Activated CD8-positive, alpha-beta T cell treated with anti-CD3 and anti-CD28 coated beads, Interleukin-2, amount 10 ng/mL, durations not matched to agents 7 days and 5 days (primary cell): ENCODE measurements at regions not wholly inside any gene's neighbourhood (a gene's known extent, or its start where the extent isn't known, plus 50 kb on each side); places are given as distances from the start of the nearest gene placed in this dataset.

Experiments used
- ATAC-seq: fragments of 150-1000 bp; cut with Tn5 transposase; one replicate; pipeline ENCODE4 v1.10.0; 2021; ENCODE audit warnings: moderate library complexity
- CTCF ChIA-PET: fragments of 350-600 bp; sonication (Branson Sonifier 250); formaldehyde crosslinking; loops from one replicate; lab custom pipeline; 2021; ENCODE audit warnings: antibody characterized with exemption; lab: Charles Lee
- POLR2A ChIA-PET: fragments of 350-600 bp; sonication (Branson Sonifier 250); formaldehyde crosslinking; loops from one replicate; lab custom pipeline; 2021; ENCODE audit warnings: antibody characterized with exemption; lab: Charles Lee
- DNase-seq: peaks from one replicate; pipeline ENCODE4 v3.0.0-alpha.2; 2020
- H3K27ac Mint-ChIP-seq: one replicate; pipeline ENCODE4 v1.8.0; 2021; ENCODE audit warnings: mild to moderate bottlenecking, mixed read lengths
- H3K27me3 Mint-ChIP-seq: one replicate; pipeline ENCODE4 v1.8.0; 2021; ENCODE audit warnings: low read depth, mixed read lengths
- H3K36me3 Mint-ChIP-seq: one replicate; pipeline ENCODE4 v1.8.0; 2021; ENCODE audit warnings: low read depth, mixed read lengths
- H3K4me1 Mint-ChIP-seq: one replicate; pipeline ENCODE4 v1.8.0; 2021; ENCODE audit warnings: low read depth, mixed read lengths
- H3K4me3 Mint-ChIP-seq: one replicate; pipeline ENCODE4 v1.8.0; 2021; ENCODE audit warnings: mild to moderate bottlenecking, mixed read lengths
- H3K9me3 Mint-ChIP-seq: one replicate; pipeline ENCODE4 v1.8.0; 2022; ENCODE audit warnings: mixed read lengths; ENCODE audit not compliant: insufficient read depth

GRCh38 chr16:85991425-85991824, 92.5 kb downstream of the IRF8 start:
- Mint-ChIP-seq H3K27ac (no peak overlapping the region), H3K4me1 (peaks cover 52% of the 10 kb centered on the region), H3K27me3 (no peaks in the 10 kb centered on the region), H3K9me3 (no peaks in the 10 kb centered on the region), H3K4me3 (no peak overlapping the region), H3K36me3 (no peaks in the 10 kb centered on the region)
- ChIA-PET POLR2A (no interaction called here), CTCF (interaction anchor here (1.1 to 15.3 kb wide), 3 partner anchors 11 to 170 kb away, joined by 3 to 385 read pairs (median 5); no protein-coding TSS in a partner anchor)
- DNase-seq (no peak), ATAC-seq (no peak)

GRCh38 chr16:85991856-85992255, 92.9 kb downstream of the IRF8 start:
- H3K4me1 Mint-ChIP-seq, result peaks cover 51% of the 10 kb centered on the region
- H3K27me3 Mint-ChIP-seq, result no peaks in the 10 kb centered on the region
- no peak for DNase-seq
- ChIA-PET POLR2A (no interaction called here), CTCF (interaction anchor here (1.1 to 15.3 kb wide), 3 partner anchors 10 to 171 kb away, joined by 3 to 385 read pairs (median 5); no protein-coding TSS in a partner anchor)
- H3K27ac Mint-ChIP-seq, result no peak overlapping the region
- no peaks in the 10 kb centered on the region for H3K9me3 Mint-ChIP-seq
- no peak for ATAC-seq
- no peaks in the 10 kb centered on the region for H3K36me3 Mint-ChIP-seq
- no peak overlapping the region for H3K4me3 Mint-ChIP-seq

- no peak overlapping the region for H3K27ac Mint-ChIP-seq
- peaks cover 49% of the 10 kb centered on the region for H3K4me1 Mint-ChIP-seq
- CTCF ChIA-PET, result interaction anchor here (1.1 to 15.3 kb wide), 3 partner anchors 10 to 171 kb away, joined by 3 to 385 read pairs (median 5); no protein-coding TSS in a partner anchor
- no peak overlapping the region for H3K4me3 Mint-ChIP-seq
- POLR2A ChIA-PET, result no interaction called here
- no peaks in the 10 kb centered on the region for H3K9me3 Mint-ChIP-seq
- H3K27me3 Mint-ChIP-seq, result no peaks in the 10 kb centered on the region
- DNase-seq (no peak), ATAC-seq (no peak)
- no peaks in the 10 kb centered on the region for H3K36me3 Mint-ChIP-seq
Observed at GRCh38 chr16:85992359-85992758, 93.4 kb downstream of the IRF8 start.

DNA sequence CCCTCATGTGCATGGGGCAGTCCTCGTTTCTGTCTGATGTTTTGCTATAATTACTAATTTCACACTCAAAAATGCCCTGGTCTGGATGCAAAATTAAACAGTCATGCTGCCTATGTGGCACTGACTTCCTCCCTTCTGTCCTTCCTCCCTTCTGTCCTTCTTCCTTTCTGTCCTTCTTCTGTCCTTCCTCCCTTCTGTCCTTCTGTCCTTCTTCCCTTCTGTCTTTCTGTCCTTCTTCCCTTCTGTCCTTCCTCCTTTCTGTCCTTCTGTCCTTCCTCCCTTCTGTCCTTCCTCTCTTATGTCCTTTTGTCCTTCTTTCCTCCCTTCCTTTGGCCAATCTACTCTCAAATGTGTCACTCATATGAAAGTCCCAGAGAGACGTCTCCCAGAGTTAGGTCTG, 93.8 kb downstream of the IRF8 start:
- ATAC-seq (no peak), DNase-seq (no peak)
- H3K27me3 Mint-ChIP-seq, result no peaks in the 10 kb centered on the region
- ChIA-PET POLR2A (no interaction called here), CTCF (interaction anchor here (1.1 to 15.3 kb wide), 3 partner anchors 9 to 172 kb away, joined by 3 to 385 read pairs (median 5); no protein-coding TSS in a partner anchor)
- no peaks in the 10 kb centered on the region for H3K36me3 Mint-ChIP-seq
- no peak overlapping the region for H3K27ac Mint-ChIP-seq
- no peak overlapping the region for H3K4me3 Mint-ChIP-seq
- H3K4me1 Mint-ChIP-seq, result peaks cover 46% of the 10 kb centered on the region
- H3K9me3 Mint-ChIP-seq, result no peaks in the 10 kb centered on the region

- ChIA-PET POLR2A (no interaction called here), CTCF (interaction anchor here (0.6 to 15.3 kb wide), 7 partner anchors 7 to 174 kb away, joined by 3 to 385 read pairs (median 3); partner anchors contain the start of gene IRF8)
- no peaks in the 10 kb centered on the region for H3K27me3 Mint-ChIP-seq
- H3K4me3 Mint-ChIP-seq, result no peak overlapping the region
- no peak overlapping the region for H3K27ac Mint-ChIP-seq
- no peak for ATAC-seq
- H3K4me1 Mint-ChIP-seq, result peaks cover 39% of the 10 kb centered on the region
- no peaks in the 10 kb centered on the region for H3K36me3 Mint-ChIP-seq
- no peak for DNase-seq
- no peaks in the 10 kb centered on the region for H3K9me3 Mint-ChIP-seq
Observed at GRCh38 chr16:85994492-85995490, 95.8 kb downstream of the IRF8 start.

- no peaks in the 10 kb centered on the region for H3K27me3 Mint-ChIP-seq
- H3K4me3 Mint-ChIP-seq, result peak overlapping the region; percentile 50
- H3K4me1 Mint-ChIP-seq, result peaks cover 38% of the 10 kb centered on the region
- POLR2A ChIA-PET, result no interaction called here
- ATAC-seq (peak; percentile 31), DNase-seq (peak; percentile 31)
- no peaks in the 10 kb centered on the region for H3K9me3 Mint-ChIP-seq
- no peaks in the 10 kb centered on the region for H3K36me3 Mint-ChIP-seq
- peak overlapping the region; percentile 70 for H3K27ac Mint-ChIP-seq
- CTCF ChIA-PET, result interaction anchor here (1.0 to 15.3 kb wide), 6 partner anchors 8 to 175 kb away, joined by 3 to 385 read pairs (median 4); partner anchors contain the start of gene IRF8
Observed at GRCh38 chr16:85995541-85996423, 96.8 kb downstream of the IRF8 start.

DNA sequence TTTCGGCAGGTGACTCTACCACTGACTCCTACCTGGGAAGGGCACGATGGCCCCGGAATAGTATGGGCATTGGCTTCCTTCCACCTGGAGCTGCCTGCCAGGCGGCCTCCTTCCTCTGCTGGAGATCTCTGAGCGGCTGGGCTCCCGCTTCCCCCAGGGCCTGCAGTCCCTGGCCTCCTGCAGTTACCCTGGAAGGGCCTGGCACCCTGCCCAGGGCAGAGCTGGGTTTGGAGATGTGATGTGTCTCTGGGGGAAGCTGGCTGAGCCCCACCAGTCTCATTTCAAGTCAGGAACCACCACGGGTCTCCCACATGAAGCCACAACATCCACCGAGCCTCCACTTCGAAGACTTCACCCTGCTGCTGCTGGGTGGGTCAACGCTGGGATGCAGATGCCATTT, 97.9 kb downstream of the IRF8 start:
- POLR2A ChIA-PET, result no interaction called here

DNA sequence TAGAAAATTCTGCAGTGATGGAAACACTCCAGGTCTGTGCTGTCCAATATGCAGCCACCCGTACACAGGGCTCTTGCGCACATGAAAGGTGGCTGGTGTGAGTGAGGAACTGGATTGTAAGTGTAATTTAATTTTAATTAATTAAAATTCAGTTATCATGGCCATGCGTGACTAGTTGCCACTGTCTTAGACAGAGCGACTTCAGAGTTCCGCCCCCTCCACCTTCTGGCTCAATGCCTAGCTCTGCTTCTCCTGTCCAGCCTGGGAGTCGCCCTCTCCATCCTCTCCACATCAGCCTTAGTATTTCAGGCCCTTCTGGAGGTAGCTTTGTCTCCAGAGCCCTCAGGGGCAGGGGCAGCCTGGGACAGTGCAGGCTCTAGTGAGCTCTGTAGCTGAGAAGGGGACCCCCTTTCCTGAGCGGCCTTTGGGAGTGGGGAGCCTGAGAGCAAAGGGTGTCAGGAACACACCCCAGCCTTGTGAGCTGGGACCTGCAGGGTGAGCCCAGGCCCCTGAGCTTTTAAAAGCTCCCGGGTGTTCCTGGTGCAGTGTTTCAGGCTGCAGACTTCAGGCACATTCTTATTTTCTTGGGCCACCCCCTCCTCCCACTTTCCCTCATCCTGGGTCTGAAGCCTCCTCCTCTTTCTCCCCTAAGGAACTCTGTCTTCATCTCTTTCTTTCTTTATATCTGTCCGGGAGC, 99.4 kb downstream of the IRF8 start:
- DNase-seq (no peak), ATAC-seq (no peak)
- H3K27ac Mint-ChIP-seq, result peak overlapping the region; percentile 15
- H3K9me3 Mint-ChIP-seq, result no peaks in the 10 kb centered on the region
- POLR2A ChIA-PET, result no interaction called here
- CTCF ChIA-PET, result interaction anchor here (0.8 to 15.3 kb wide), 4 partner anchors 9 to 177 kb away, joined by 4 to 385 read pairs (median 16); no protein-coding TSS in a partner anchor
- H3K36me3 Mint-ChIP-seq, result no peaks in the 10 kb centered on the region
- no peaks in the 10 kb centered on the region for H3K27me3 Mint-ChIP-seq
- peaks cover 34% of the 10 kb centered on the region for H3K4me1 Mint-ChIP-seq
- no peak overlapping the region for H3K4me3 Mint-ChIP-seq

More for the DNA sequence above, 97.9 kb downstream of the IRF8 start:
- CTCF ChIA-PET, result interaction anchor here (1.6 to 15.3 kb wide), 3 partner anchors 9 to 176 kb away, joined by 3 to 385 read pairs (median 27); no protein-coding TSS in a partner anchor
- H3K27ac Mint-ChIP-seq, result no peak overlapping the region
- ATAC-seq, result no peak
- no peaks in the 10 kb centered on the region for H3K36me3 Mint-ChIP-seq
- no peak for DNase-seq
- no peak overlapping the region for H3K4me3 Mint-ChIP-seq
- H3K9me3 Mint-ChIP-seq, result no peaks in the 10 kb centered on the region
- no peaks in the 10 kb centered on the region for H3K27me3 Mint-ChIP-seq
- H3K4me1 Mint-ChIP-seq, result peaks cover 38% of the 10 kb centered on the region

- Mint-ChIP-seq H3K27me3 (no peaks in the 10 kb centered on the region), H3K9me3 (no peaks in the 10 kb centered on the region), H3K36me3 (no peaks in the 10 kb centered on the region), H3K27ac (peak overlapping the region; percentile 15), H3K4me3 (no peak overlapping the region), H3K4me1 (peaks cover 34% of the 10 kb centered on the region)
- no peak for DNase-seq
- ChIA-PET CTCF (interaction anchor here (0.8 to 15.3 kb wide), 5 partner anchors 9 to 178 kb away, joined by 4 to 385 read pairs (median 5); no protein-coding TSS in a partner anchor), POLR2A (no interaction called here)
- ATAC-seq, result peak; percentile 49
Observed at GRCh38 chr16:85998868-85999729, 100.1 kb downstream of the IRF8 start.

DNA sequence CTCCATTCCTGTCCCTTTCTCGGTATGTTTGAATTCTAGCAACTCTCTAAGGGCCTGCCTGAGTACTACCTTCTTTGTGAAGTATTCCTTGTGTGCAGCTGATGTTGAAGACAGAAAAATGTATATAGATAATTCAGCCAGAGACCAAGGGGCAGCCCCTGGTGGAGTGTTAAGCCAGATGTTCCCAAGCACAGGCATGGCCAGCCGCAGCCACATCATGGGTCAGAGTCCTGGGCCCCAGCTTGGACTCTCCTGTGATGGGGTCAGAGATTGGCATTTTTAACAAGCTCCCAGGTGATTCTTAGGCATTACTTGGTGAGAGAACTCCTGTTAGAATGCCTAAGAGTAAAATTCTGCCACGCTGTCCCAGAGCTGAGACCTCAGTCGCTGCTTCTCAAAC, 100.8 kb downstream of the IRF8 start:
- Mint-ChIP-seq H3K36me3 (no peaks in the 10 kb centered on the region), H3K27me3 (no peaks in the 10 kb centered on the region), H3K4me3 (no peak overlapping the region), H3K27ac (no peak overlapping the region), H3K4me1 (peaks cover 34% of the 10 kb centered on the region), H3K9me3 (no peaks in the 10 kb centered on the region)
- ChIA-PET POLR2A (no interaction called here), CTCF (interaction anchor here (0.6 to 15.3 kb wide), 4 partner anchors 12 to 179 kb away, joined by 3 to 385 read pairs (median 16); no protein-coding TSS in a partner anchor)
- DNase-seq, result no peak
- ATAC-seq, result no peak
